ENCODE measurements at regions not wholly inside any gene's neighbourhood (a gene's known extent, or its start where the extent isn't known, plus 50 kb on each side); places are given as distances from the start of the nearest gene placed in this dataset.

DNA sequence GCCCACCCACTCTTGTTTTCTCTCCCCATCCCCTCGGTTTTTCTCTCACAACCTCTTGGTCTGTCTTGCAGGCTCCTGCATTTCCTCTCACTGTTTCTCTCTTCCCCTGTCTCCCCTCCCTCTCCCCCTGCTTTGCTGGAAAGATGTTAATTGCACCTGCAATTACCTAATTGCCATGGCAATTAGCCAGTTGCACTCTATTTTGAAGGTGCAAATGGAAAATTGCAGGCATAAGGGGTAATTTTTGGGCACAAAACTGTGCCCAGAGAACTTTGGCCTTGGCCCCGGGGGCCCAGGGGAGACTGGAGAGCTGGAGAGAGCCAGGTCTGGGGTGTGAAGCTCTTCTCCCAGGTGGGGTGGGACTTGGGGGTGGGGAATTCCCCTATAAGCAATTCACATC is 164.5 kb upstream of the TLE3 start:
- no peak overlapping the region for H3K4me3 ChIP-seq (ENCODE audit: low read depth, low read length)
- H3K27me3 ChIP-seq (ENCODE audit: control insufficient read depth, insufficient read depth, low read length): peaks cover 6% of the 10 kb centered on the region
- no peak for DNase-seq (ENCODE audit: low read depth)
- TF ChIP-seq, protein P1, sequence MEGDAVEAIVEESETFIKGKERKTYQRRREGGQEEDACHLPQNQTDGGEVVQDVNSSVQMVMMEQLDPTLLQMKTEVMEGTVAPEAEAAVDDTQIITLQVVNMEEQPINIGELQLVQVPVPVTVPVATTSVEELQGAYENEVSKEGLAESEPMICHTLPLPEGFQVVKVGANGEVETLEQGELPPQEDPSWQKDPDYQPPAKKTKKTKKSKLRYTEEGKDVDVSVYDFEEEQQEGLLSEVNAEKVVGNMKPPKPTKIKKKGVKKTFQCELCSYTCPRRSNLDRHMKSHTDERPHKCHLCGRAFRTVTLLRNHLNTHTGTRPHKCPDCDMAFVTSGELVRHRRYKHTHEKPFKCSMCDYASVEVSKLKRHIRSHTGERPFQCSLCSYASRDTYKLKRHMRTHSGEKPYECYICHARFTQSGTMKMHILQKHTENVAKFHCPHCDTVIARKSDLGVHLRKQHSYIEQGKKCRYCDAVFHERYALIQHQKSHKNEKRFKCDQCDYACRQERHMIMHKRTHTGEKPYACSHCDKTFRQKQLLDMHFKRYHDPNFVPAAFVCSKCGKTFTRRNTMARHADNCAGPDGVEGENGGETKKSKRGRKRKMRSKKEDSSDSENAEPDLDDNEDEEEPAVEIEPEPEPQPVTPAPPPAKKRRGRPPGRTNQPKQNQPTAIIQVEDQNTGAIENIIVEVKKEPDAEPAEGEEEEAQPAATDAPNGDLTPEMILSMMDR (IDR thresholded peaks at IDR 0.05; ENCODE audit: insufficient read depth, low read length, poor library complexity, severe bottlenecking): no peak
- H3K36me3 ChIP-seq (ENCODE audit: control insufficient read depth, insufficient read depth, low read length): no peaks in the 10 kb centered on the region

GRCh38 chr15:70261083-70261482 is 163.4 kb upstream of the TLE3 start:
- TF ChIP-seq, protein P1 (IDR thresholded peaks at IDR 0.05; ENCODE audit: insufficient read depth, low read length, poor library complexity, severe bottlenecking): no peak
- DNase-seq (ENCODE audit: low read depth): no peak
- Histone ChIP-seq H3K27me3 (ENCODE audit: control insufficient read depth, insufficient read depth, low read length) (peaks cover 6% of the 10 kb centered on the region), H3K36me3 (ENCODE audit: control insufficient read depth, insufficient read depth, low read length) (no peaks in the 10 kb centered on the region), H3K4me3 (ENCODE audit: low read depth, low read length) (no peak overlapping the region)

DNA sequence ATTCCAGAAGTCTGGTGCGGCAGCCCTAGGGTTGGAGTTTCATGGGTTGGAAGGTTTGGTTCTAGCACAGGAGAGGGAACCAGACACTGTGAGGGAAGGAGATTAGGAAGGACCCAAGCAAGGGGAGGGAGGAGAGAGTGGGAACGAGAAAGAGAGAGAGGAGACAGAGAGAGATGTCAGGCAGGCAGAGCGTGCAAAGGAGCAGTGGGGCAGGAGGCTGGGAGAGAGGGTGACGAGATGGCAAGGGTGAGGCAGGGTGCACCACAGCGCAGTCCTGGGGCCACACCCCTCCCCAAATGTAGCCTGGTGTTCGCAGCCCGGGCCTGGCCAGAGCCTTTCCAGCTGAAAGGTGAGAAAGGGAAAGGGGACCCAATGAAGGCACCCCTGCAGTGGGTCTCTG is 162.9 kb upstream of the TLE3 start:
- Histone ChIP-seq H3K27me3 (ENCODE audit: control insufficient read depth, insufficient read depth, low read length) (peaks cover 10% of the 10 kb centered on the region), H3K36me3 (ENCODE audit: control insufficient read depth, insufficient read depth, low read length) (no peaks in the 10 kb centered on the region), H3K4me3 (ENCODE audit: low read depth, low read length) (no peak overlapping the region)
- no peak for DNase-seq (ENCODE audit: low read depth)
- TF ChIP-seq, protein P1 (IDR thresholded peaks at IDR 0.05; ENCODE audit: insufficient read depth, low read length, poor library complexity, severe bottlenecking): no peak

DNA sequence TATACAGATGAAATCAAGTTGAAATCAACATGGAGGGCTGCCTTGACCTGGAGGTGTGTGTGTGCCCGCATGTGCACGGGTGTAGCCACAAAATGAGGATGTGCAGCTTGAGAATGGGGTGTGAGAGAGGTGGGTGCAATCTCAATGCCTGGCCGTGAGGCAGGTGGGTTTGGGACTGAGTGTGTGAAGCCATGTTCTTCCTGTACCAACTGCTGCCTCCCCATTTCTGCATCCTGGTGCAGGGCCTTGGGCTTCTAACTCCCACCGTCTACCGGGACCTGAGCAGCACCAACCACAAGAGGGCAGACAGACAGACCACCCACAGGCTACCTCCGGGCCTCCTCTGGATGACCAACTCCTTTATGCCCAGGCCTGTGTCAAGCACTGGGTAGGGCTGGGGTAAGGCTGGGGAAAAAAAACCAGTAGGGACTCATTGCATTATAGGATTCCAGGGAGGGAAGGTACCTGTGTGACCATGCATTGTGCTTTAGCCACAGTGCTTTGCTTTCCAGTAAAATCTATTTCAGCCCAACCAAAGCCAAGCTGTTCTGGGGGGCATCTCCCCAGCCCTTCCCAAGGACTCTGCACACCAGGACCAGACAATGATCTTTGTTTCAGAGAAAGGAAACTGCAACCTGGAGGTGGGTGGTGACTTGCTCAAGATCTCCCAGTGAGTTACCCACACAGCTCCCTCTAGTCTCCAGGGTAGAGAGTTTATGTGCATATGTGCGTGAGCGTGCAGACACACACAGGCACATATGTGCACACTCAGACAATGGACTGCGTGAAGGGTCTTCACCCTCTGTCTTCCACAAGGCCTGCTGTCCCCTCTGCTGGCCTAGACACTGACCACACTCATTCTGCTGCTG is 162.2 kb upstream of the TLE3 start:
- Histone ChIP-seq H3K4me3 (ENCODE audit: low read depth, low read length) (no peak overlapping the region), H3K27me3 (ENCODE audit: control insufficient read depth, insufficient read depth, low read length) (peaks cover 12% of the 10 kb centered on the region), H3K36me3 (ENCODE audit: control insufficient read depth, insufficient read depth, low read length) (no peaks in the 10 kb centered on the region)
- DNase-seq (ENCODE audit: low read depth): no peak
- TF ChIP-seq, protein P1 (IDR thresholded peaks at IDR 0.05; ENCODE audit: insufficient read depth, low read length, poor library complexity, severe bottlenecking): peak; percentile 17

DNA sequence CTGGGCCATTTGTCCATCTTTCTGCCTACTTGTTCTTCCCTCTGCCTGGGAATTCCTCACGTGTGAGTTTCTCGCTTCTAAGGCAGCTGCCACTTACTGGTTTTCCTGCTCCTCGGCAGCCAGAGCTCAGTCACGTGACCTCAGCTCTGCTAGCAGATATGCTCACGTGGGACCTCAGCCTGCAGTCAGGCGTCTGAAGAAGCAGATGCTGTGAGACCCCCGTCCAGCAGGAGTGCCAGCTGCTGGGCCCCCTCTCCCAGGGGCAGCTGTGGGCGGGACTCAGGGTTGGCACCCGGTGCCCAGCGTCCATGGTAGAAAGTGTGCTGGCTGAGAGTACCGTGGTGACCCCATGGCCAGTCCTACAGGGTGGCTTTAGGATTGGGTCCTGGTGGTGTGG is 161.3 kb upstream of the TLE3 start:
- no peak for DNase-seq (ENCODE audit: low read depth)
- no peak overlapping the region for H3K4me3 ChIP-seq (ENCODE audit: low read depth, low read length)
- H3K27me3 ChIP-seq (ENCODE audit: control insufficient read depth, insufficient read depth, low read length): peaks cover 20% of the 10 kb centered on the region
- H3K36me3 ChIP-seq (ENCODE audit: control insufficient read depth, insufficient read depth, low read length): no peaks in the 10 kb centered on the region
- TF ChIP-seq, protein P1 (IDR thresholded peaks at IDR 0.05; ENCODE audit: insufficient read depth, low read length, poor library complexity, severe bottlenecking): no peak
